ENCODE measurements at regions not wholly inside any gene's neighbourhood (a gene's known extent, or its start where the extent isn't known, plus 50 kb on each side); places are given as distances from the start of the nearest gene placed in this dataset.

DNA sequence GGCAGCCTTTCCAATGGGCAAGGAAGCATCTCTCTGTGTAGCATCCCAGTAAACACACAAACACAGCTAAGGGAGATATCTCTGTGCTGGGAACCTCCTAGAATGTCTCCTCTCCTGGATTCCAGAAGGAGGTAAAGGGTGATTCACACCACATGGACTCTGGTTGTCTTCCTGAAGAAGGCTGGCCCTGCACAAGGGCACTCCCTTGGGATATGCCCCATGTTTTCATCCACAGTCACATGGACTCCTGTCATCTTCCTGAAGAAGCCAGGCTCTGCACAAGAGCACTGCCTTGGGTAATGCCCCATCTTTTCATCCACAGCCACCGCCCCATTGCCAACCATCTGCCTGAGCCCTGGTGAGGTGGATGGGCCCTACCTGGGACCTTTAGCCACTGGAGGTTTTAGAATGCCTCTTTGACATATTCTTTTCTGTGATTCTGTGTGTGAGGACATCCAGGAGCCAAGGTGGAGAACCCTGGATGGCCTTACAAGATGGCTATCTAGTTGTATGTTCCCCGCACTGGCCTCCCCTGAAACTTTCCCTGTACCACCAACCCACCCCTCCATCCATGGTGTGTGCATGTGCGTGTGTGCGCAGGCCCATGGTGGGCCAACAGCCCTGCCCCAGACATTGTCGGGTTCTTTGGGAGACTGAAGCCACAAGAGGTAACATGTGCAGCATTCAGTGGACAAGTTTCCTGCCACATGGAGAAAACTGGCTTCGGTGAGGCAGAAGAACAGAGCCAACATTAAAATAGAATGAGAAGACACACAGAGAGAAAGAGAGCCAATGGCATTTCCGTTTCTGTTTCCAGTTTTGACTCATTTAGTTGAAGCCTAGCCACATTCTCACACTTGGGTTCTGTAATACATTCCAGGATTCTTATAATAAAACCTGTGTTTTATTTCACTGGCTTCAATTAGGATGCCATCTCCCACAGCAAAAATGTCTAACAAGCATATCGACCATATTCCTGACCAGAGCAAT is 110.2 kb upstream of the CST7 start:
- no peak for DNase-seq
- TF ChIP-seq, protein P1, sequence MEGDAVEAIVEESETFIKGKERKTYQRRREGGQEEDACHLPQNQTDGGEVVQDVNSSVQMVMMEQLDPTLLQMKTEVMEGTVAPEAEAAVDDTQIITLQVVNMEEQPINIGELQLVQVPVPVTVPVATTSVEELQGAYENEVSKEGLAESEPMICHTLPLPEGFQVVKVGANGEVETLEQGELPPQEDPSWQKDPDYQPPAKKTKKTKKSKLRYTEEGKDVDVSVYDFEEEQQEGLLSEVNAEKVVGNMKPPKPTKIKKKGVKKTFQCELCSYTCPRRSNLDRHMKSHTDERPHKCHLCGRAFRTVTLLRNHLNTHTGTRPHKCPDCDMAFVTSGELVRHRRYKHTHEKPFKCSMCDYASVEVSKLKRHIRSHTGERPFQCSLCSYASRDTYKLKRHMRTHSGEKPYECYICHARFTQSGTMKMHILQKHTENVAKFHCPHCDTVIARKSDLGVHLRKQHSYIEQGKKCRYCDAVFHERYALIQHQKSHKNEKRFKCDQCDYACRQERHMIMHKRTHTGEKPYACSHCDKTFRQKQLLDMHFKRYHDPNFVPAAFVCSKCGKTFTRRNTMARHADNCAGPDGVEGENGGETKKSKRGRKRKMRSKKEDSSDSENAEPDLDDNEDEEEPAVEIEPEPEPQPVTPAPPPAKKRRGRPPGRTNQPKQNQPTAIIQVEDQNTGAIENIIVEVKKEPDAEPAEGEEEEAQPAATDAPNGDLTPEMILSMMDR (IDR thresholded peaks at IDR 0.05; ENCODE audit: partially characterized antibody, unreplicated experiment), result no peak
- Mint-ChIP-seq H3K9me3 (ENCODE audit: unreplicated experiment) (no peaks in the 10 kb centered on the region), H3K27ac (ENCODE audit: unreplicated experiment) (no peak overlapping the region), H3K4me3 (ENCODE audit: unreplicated experiment) (no peak overlapping the region), H3K36me3 (ENCODE audit: unreplicated experiment) (no peaks in the 10 kb centered on the region), H3K4me1 (ENCODE audit: low read depth, unreplicated experiment) (no peaks in the 10 kb centered on the region), H3K27me3 (ENCODE audit: unreplicated experiment) (peaks cover 2% of the 10 kb centered on the region)

DNA sequence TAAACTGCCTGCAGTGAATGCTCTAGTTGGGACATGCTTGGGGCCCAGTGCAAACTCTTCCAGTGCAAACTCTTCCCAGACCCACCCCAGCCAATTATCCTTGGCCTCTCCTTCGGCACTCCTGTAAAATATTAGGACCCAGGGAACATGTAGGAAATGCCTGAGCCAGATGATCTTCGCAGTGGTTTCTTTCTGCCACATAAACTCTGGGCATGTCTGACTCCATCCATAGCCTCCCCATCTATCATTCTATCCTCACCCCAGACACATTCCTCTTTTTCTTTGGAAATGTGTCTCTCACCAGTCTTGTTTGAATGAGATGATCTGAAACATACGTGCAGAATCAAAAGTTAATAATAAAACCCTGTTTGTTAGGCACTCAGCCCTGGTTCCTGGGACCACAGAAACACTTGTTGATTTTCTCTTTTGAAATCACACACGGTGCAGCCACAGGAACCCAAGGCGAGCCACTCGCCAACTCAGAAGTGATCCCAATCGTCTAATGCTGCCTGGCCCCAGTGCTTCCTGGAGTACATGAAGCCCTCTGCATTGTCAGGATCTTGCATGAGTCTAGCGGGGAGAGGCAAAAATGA is 108.9 kb upstream of the CST7 start:
- Mint-ChIP-seq H3K27me3 (ENCODE audit: unreplicated experiment) (peaks cover 2% of the 10 kb centered on the region), H3K36me3 (ENCODE audit: unreplicated experiment) (no peaks in the 10 kb centered on the region), H3K4me1 (ENCODE audit: low read depth, unreplicated experiment) (no peaks in the 10 kb centered on the region), H3K9me3 (ENCODE audit: unreplicated experiment) (no peaks in the 10 kb centered on the region), H3K4me3 (ENCODE audit: unreplicated experiment) (no peak overlapping the region), H3K27ac (ENCODE audit: unreplicated experiment) (no peak overlapping the region)
- TF ChIP-seq, protein P1 (IDR thresholded peaks at IDR 0.05; ENCODE audit: partially characterized antibody, unreplicated experiment), result no peak
- DNase-seq, result no peak

DNA sequence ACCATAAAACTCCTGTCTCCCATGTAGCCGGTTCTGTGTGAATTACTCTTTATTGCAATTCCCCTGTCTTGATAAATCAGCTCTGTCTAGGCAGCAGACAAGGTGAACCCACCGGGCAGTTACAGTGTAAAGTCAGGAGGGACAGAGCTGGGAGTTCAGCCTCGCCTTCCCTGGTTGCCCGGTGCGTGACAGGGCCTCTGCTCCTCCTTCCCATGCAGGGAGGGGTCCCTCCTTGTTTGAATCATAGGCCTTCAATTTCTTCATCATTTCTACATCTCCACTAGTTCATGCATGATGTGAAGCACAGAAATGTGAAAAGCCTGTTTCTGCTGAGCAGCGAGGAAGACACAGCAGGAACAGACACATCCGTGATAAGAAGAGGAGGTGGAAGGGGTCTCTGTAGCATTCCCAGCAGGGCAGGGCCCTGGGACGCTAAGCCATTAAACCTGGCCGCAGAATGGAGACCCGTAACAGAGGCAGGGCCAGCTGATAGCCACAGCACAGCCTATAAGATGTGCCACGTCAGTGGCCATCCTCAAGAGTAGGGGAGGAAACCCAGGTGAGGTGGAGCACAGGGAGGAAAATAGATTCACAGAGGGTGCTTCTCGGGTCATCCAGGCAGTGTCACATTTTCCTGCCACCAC is 106.7 kb upstream of the CST7 start:
- H3K9me3 Mint-ChIP-seq (ENCODE audit: unreplicated experiment), result peaks cover 3% of the 10 kb centered on the region
- H3K36me3 Mint-ChIP-seq (ENCODE audit: unreplicated experiment), result peaks cover 2% of the 10 kb centered on the region
- DNase-seq, result no peak
- H3K27ac Mint-ChIP-seq (ENCODE audit: unreplicated experiment), result no peak overlapping the region
- no peaks in the 10 kb centered on the region for H3K4me1 Mint-ChIP-seq (ENCODE audit: low read depth, unreplicated experiment)
- TF ChIP-seq, protein P1 (IDR thresholded peaks at IDR 0.05; ENCODE audit: partially characterized antibody, unreplicated experiment), result no peak
- H3K27me3 Mint-ChIP-seq (ENCODE audit: unreplicated experiment), result no peaks in the 10 kb centered on the region
- H3K4me3 Mint-ChIP-seq (ENCODE audit: unreplicated experiment), result no peak overlapping the region

DNA sequence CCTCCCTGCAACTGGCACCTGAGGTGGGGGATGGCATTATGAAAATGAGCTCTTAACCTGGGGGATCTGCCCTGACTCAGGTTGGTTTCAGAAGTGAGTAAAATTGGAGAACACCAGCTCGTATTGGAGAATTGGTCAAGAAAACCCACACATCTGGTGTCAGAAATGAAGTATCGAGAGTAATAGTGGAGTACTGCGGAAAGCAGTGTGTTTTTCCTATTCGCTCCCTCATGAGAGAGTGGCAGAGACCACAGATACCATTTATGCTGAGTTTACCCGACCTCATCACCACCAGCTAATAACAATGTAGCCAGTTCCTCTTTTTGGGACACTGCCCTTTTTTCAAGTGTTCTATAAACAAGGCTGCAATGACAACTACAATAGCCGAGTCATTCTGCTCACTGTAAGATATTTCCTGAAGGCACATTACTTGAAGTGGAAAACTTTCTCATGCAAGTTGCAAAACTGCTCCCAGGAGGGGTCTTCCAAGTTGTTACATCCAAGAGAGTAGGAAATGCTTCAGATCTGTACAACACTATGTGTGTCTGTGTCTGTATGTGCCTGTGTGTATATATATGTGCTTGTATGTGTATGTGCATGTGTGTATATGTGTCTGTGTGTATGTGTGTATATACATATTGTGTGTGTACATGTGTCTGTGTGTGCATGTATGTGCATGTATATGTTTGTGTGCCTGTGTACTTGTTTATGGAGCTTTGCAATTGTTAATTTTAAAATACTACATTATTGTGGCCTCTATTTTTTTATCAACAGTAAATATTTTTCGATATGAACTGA is 106.0 kb upstream of the CST7 start:
- peaks cover 3% of the 10 kb centered on the region for H3K9me3 Mint-ChIP-seq (ENCODE audit: unreplicated experiment)

More for the DNA sequence above, 106.0 kb upstream of the CST7 start:
- Mint-ChIP-seq H3K27me3 (ENCODE audit: unreplicated experiment) (no peaks in the 10 kb centered on the region), H3K4me1 (ENCODE audit: low read depth, unreplicated experiment) (no peaks in the 10 kb centered on the region), H3K4me3 (ENCODE audit: unreplicated experiment) (no peak overlapping the region), H3K36me3 (ENCODE audit: unreplicated experiment) (peaks cover 5% of the 10 kb centered on the region), H3K27ac (ENCODE audit: unreplicated experiment) (no peak overlapping the region)
- DNase-seq, result no peak
- TF ChIP-seq, protein P1 (IDR thresholded peaks at IDR 0.05; ENCODE audit: partially characterized antibody, unreplicated experiment), result no peak

All from glutamatergic neuron (in vitro differentiated cells).